EL (cell line): ENCODE measurements at regions not wholly inside any gene's neighbourhood (a gene's known extent, or its start where the extent isn't known, plus 50 kb on each side); places are given as distances from the start of the nearest gene placed in this dataset.
A peak's percentile ranks its signal among the peaks of the same experiment; 100 is the strongest.

Source experiments
- DNase-seq: peaks from one replicate; pipeline ENCODE4 v3.0.0-alpha.2; 2016

GRCh38 chr6:119584088-119584487 lies 234.5 kb upstream of the MAN1A1 start:
- DNase-seq: no peak

- DNase-seq: no peak
Measured at GRCh38 chr6:119581220-119581619, 231.7 kb upstream of the MAN1A1 start.

- DNase-seq: peak; percentile 89
Measured at GRCh38 chr6:119575721-119576120, 226.2 kb upstream of the MAN1A1 start.

GRCh38 chr6:119568580-119568979 lies 219.0 kb upstream of the MAN1A1 start:
- no peak for DNase-seq

GRCh38 chr6:119566546-119567260 lies 217.1 kb upstream of the MAN1A1 start:
- DNase-seq: no peak

- no peak for DNase-seq
Measured at GRCh38 chr6:119565893-119566292, 216.3 kb upstream of the MAN1A1 start.

- no peak for DNase-seq
Measured at GRCh38 chr6:119562168-119562567, 212.6 kb upstream of the MAN1A1 start.

GRCh38 chr6:119559586-119559985 lies 210.0 kb upstream of the MAN1A1 start:
- no peak for DNase-seq

GRCh38 chr6:119557239-119557638 lies 207.7 kb upstream of the MAN1A1 start:
- DNase-seq: no peak

- DNase-seq: peak; percentile 6
Measured at GRCh38 chr6:119552021-119552420, 202.5 kb upstream of the MAN1A1 start.

GRCh38 chr6:119547024-119547423 lies 197.5 kb upstream of the MAN1A1 start:
- no peak for DNase-seq

- no peak for DNase-seq
Measured at GRCh38 chr6:119545245-119545644, 195.7 kb upstream of the MAN1A1 start.

- no peak for DNase-seq
Measured at GRCh38 chr6:119544325-119545175, 195.0 kb upstream of the MAN1A1 start.

GRCh38 chr6:119543332-119543731 lies 193.8 kb upstream of the MAN1A1 start:
- no peak for DNase-seq

- no peak for DNase-seq
Measured at GRCh38 chr6:119542037-119542436, 192.5 kb upstream of the MAN1A1 start.

GRCh38 chr6:119541132-119541905 lies 191.8 kb upstream of the MAN1A1 start:
- DNase-seq: peak; percentile 97

- DNase-seq: no peak
Measured at GRCh38 chr6:119540417-119540816, 190.9 kb upstream of the MAN1A1 start.

GRCh38 chr6:119539066-119539746 lies 189.6 kb upstream of the MAN1A1 start:
- no peak for DNase-seq

- no peak for DNase-seq
Measured at GRCh38 chr6:119536666-119537065, 187.1 kb upstream of the MAN1A1 start.

GRCh38 chr6:119535332-119535731 lies 185.8 kb upstream of the MAN1A1 start:
- DNase-seq: no peak

GRCh38 chr6:119533603-119534279 lies 184.2 kb upstream of the MAN1A1 start:
- DNase-seq: peak; percentile 67

- no peak for DNase-seq
Measured at GRCh38 chr6:119527231-119527578, 177.6 kb upstream of the MAN1A1 start.
